ENCODE measurements at regions not wholly inside any gene's neighbourhood (a gene's known extent, or its start where the extent isn't known, plus 50 kb on each side); places are given as distances from the start of the nearest gene placed in this dataset.

- no peak for DNase-seq (ENCODE audit: low read depth)
These were observed 342.9 kb upstream of the PLXNA2 start for GRCh38 chr1:208587110-208587509.

GRCh38 chr1:208593306-208594006 lies 349.3 kb upstream of the PLXNA2 start:
- no peak for DNase-seq (ENCODE audit: low read depth)

GRCh38 chr1:208595236-208595635 lies 351.1 kb upstream of the PLXNA2 start:
- no peak for DNase-seq (ENCODE audit: low read depth)

GRCh38 chr1:208595745-208596144 lies 351.6 kb upstream of the PLXNA2 start:
- DNase-seq (ENCODE audit: low read depth), result no peak

- DNase-seq (ENCODE audit: low read depth), result no peak
These were observed 353.4 kb upstream of the PLXNA2 start for GRCh38 chr1:208597571-208597970.

GRCh38 chr1:208598021-208598420 lies 353.8 kb upstream of the PLXNA2 start:
- DNase-seq (ENCODE audit: low read depth), result no peak

- DNase-seq (ENCODE audit: low read depth), result no peak
These were observed 354.9 kb upstream of the PLXNA2 start for GRCh38 chr1:208599063-208599462.

GRCh38 chr1:208600456-208601190 lies 356.4 kb upstream of the PLXNA2 start:
- DNase-seq (ENCODE audit: low read depth), result no peak

- no peak for DNase-seq (ENCODE audit: low read depth)
These were observed 357.4 kb upstream of the PLXNA2 start for GRCh38 chr1:208601561-208601960.

GRCh38 chr1:208603721-208604120 lies 359.5 kb upstream of the PLXNA2 start:
- no peak for DNase-seq (ENCODE audit: low read depth)

GRCh38 chr1:208604295-208604694 lies 360.1 kb upstream of the PLXNA2 start:
- DNase-seq (ENCODE audit: low read depth), result no peak

- DNase-seq (ENCODE audit: low read depth), result no peak
These were observed 362.8 kb upstream of the PLXNA2 start for GRCh38 chr1:208606959-208607358.

- DNase-seq (ENCODE audit: low read depth), result no peak
These were observed 363.4 kb upstream of the PLXNA2 start for GRCh38 chr1:208607616-208608015.

GRCh38 chr1:208614610-208615009 lies 370.4 kb upstream of the PLXNA2 start:
- no peak for DNase-seq (ENCODE audit: low read depth)

- no peak for DNase-seq (ENCODE audit: low read depth)
These were observed 371.2 kb upstream of the PLXNA2 start for GRCh38 chr1:208615371-208615770.

- no peak for DNase-seq (ENCODE audit: low read depth)
These were observed 372.6 kb upstream of the PLXNA2 start for GRCh38 chr1:208616776-208617175.

GRCh38 chr1:208628022-208628914 lies 384.1 kb upstream of the PLXNA2 start:
- DNase-seq (ENCODE audit: low read depth), result no peak

- DNase-seq (ENCODE audit: low read depth), result no peak
These were observed 386.9 kb upstream of the PLXNA2 start for GRCh38 chr1:208631092-208631491.

GRCh38 chr1:208631506-208631905 lies 387.3 kb upstream of the PLXNA2 start:
- no peak for DNase-seq (ENCODE audit: low read depth)

GRCh38 chr1:208634346-208635140 lies 390.4 kb upstream of the PLXNA2 start:
- DNase-seq (ENCODE audit: low read depth), result no peak

- DNase-seq (ENCODE audit: low read depth), result no peak
These were observed 393.0 kb upstream of the PLXNA2 start for GRCh38 chr1:208637181-208637580.

GRCh38 chr1:208639382-208639781 lies 395.2 kb upstream of the PLXNA2 start:
- DNase-seq (ENCODE audit: low read depth), result no peak
